IMR-90 (cell line): ENCODE measurements at regions not wholly inside any gene's neighbourhood (a gene's known extent, or its start where the extent isn't known, plus 50 kb on each side); places are given as distances from the start of the nearest gene placed in this dataset.

Experiments used
- ATAC-seq: fragments of 200-7000 bp; cut with Tn5 transposase; 2 replicates; pipeline ENCODE4 v1.9.1; 2020; ENCODE audit warnings: low read depth, mild to moderate bottlenecking, moderate library complexity
- BruUV-seq: library from RNA; stranded (reverse); fragments of 400-500 nt; replicated peaks from 2 replicates; lab custom pipeline; 2021; lab: Mats Ljungman, UMichigan
- CTCF ChIA-PET: fragments of 300-600 bp; formaldehyde crosslinking; extraction: SDS; loops from one replicate; lab custom pipeline; 2021; ENCODE audit warnings: antibody characterized with exemption; lab: Yijun Ruan, JAX
- POLR2A ChIA-PET: fragments of 300-600 bp; sonication (Branson Sonifier 250); formaldehyde crosslinking; loops from one replicate; lab custom pipeline; 2022; ENCODE audit warnings: antibody characterized with exemption; ENCODE audit not compliant: unreplicated experiment; lab: Charles Lee
- DNase-seq: peaks from one replicate; pipeline ENCODE4 v3.0.0; 2013
- H2AFZ ChIP-seq: replicated peaks from 2 replicates; pipeline ENCODE3; 2013; ENCODE audit warnings: low read length, mild to moderate bottlenecking; ENCODE audit not compliant: poor library complexity
- H2AK5ac ChIP-seq: 2 replicates; pipeline ENCODE4 v1.6.1; 2013; ENCODE audit warnings: low read depth, low read length, inconsistent platforms
- H2AK9ac ChIP-seq: replicated peaks from 2 replicates; pipeline ENCODE3; 2013; ENCODE audit warnings: mild to moderate bottlenecking, low read depth, low read length, moderate library complexity; ENCODE audit not compliant: poor library complexity
- H2BK120ac ChIP-seq: 2 replicates; pipeline ENCODE4 v1.6.1; 2013; ENCODE audit warnings: low read depth, low read length, inconsistent platforms
- H2BK15ac ChIP-seq: 3 replicates; pipeline ENCODE4 v1.6.1; 2013; ENCODE audit warnings: low read depth, low read length, inconsistent platforms
- H2BK20ac ChIP-seq: 2 replicates; pipeline ENCODE4 v1.6.1; 2013; ENCODE audit warnings: low read depth, mild to moderate bottlenecking, inconsistent platforms, low read length, moderate library complexity
- H2BK5ac ChIP-seq: 2 replicates; pipeline ENCODE4 v1.6.1; 2013; ENCODE audit warnings: mild to moderate bottlenecking, low read depth, low read length, inconsistent platforms; ENCODE audit not compliant: poor library complexity, severe bottlenecking
- H3K14ac ChIP-seq: replicated peaks from 2 replicates; pipeline ENCODE4 v1.6.1; 2013; ENCODE audit warnings: low read depth, low read length, inconsistent platforms
- H3K18ac ChIP-seq: 2 replicates; pipeline ENCODE4 v1.6.1; 2013; ENCODE audit warnings: low read depth, low read length, control low read depth
- H3K23ac ChIP-seq: 2 replicates; pipeline ENCODE4 v1.6.1; 2013; ENCODE audit warnings: low read depth, low read length, inconsistent platforms
- H3K27ac ChIP-seq: 2 replicates; pipeline ENCODE4 v1.5.1; 2013; ENCODE audit warnings: mild to moderate bottlenecking, control low read depth, low read length; ENCODE audit not compliant: insufficient read depth
- H3K27me3 ChIP-seq: 2 replicates; pipeline ENCODE4 v1.6.1; 2013; ENCODE audit warnings: low read length; ENCODE audit not compliant: control insufficient read depth, insufficient read depth
- H3K36me3 ChIP-seq: 2 replicates; pipeline ENCODE4 v1.6.1; 2013; ENCODE audit warnings: low read length, mixed read lengths; ENCODE audit not compliant: control insufficient read depth, insufficient read depth
- H3K4ac ChIP-seq: 2 replicates; pipeline ENCODE4 v1.6.1; 2013; ENCODE audit warnings: low read depth, low read length, inconsistent platforms
- H3K4me1 ChIP-seq: 2 replicates; pipeline ENCODE4 v1.6.1; 2013; ENCODE audit warnings: low read length, mixed read lengths; ENCODE audit not compliant: control insufficient read depth, insufficient read depth
- H3K4me2 ChIP-seq: 2 replicates; pipeline ENCODE4 v1.6.1; 2013; ENCODE audit warnings: low read depth, mild to moderate bottlenecking, control low read depth, low read length, moderate library complexity
- H3K4me3 ChIP-seq: 2 replicates; pipeline ENCODE4 v1.5.1; 2013; ENCODE audit warnings: low read depth, mild to moderate bottlenecking, control low read depth, low read length, moderate library complexity; ENCODE audit not compliant: insufficient read depth
- H3K56ac ChIP-seq: 2 replicates; pipeline ENCODE4 v1.6.1; 2013; ENCODE audit warnings: low read length, inconsistent platforms; ENCODE audit not compliant: insufficient read depth; ENCODE audit errors: extremely low read depth
- H3K79me1 ChIP-seq, 2 experiments: 2 replicates each; pipeline ENCODE4 v1.6.1; 2013; ENCODE audit warnings: low read length in 2 of 2, inconsistent platforms in 1 of 2, low read depth in 1 of 2
- H3K9ac ChIP-seq: 2 replicates; pipeline ENCODE4 v1.6.1; 2013; ENCODE audit warnings: low read depth, low read length, control low read depth
- H3K9me1 ChIP-seq: 2 replicates; pipeline ENCODE4 v1.6.1; 2013; ENCODE audit warnings: low read length, inconsistent platforms; ENCODE audit not compliant: insufficient read depth
- H3K9me3 ChIP-seq: 2 replicates; pipeline ENCODE4 v1.6.1; 2013; ENCODE audit warnings: low read length; ENCODE audit not compliant: control insufficient read depth, insufficient read depth
- H4K20me1 ChIP-seq: 2 replicates; pipeline ENCODE4 v1.6.1; 2013; ENCODE audit warnings: low read length, inconsistent platforms; ENCODE audit not compliant: insufficient read depth
- H4K5ac ChIP-seq: 2 replicates; pipeline ENCODE4 v1.6.1; 2013; ENCODE audit warnings: mild to moderate bottlenecking, low read depth, low read length, control low read depth
- H4K8ac ChIP-seq, 2 experiments: 2 replicates each; pipeline ENCODE4 v1.6.1; 2013; ENCODE audit warnings: low read depth in 2 of 2, low read length in 2 of 2, control low read depth in 1 of 2, inconsistent platforms in 1 of 2
- H4K91ac ChIP-seq: 2 replicates; pipeline ENCODE4 v1.6.1; 2013; ENCODE audit warnings: low read depth, low read length, inconsistent platforms; ENCODE audit not compliant: insufficient read depth
- CHD1 ChIP-seq: IDR thresholded peaks from 2 replicates; pipeline ENCODE4 v1.6.1; 2012; ENCODE audit warnings: low read depth, low read length, improper control_type of control experiment
- CTCF ChIP-seq: conservative IDR thresholded peaks from 2 replicates; pipeline ENCODE4 v1.5.1; 2012; ENCODE audit warnings: mild to moderate bottlenecking, low read depth, low read length, improper control_type of control experiment
- ELK1 ChIP-seq: fragments of 150-350 bp; IDR thresholded peaks from 2 replicates; pipeline ENCODE4 v1.6.1; 2016; ENCODE audit warnings: low read depth, mild to moderate bottlenecking, low read length, moderate library complexity, borderline replicate concordance
- MAFK ChIP-seq: IDR thresholded peaks from 2 replicates; pipeline ENCODE4 v1.6.1; 2012; ENCODE audit warnings: low read depth, low read length, improper control_type of control experiment
- NFE2L2 ChIP-seq: fragments of 150-350 bp; IDR thresholded peaks from 2 replicates; pipeline ENCODE4 v1.6.1; 2016; ENCODE audit warnings: low read depth, mild to moderate bottlenecking, low read length
- RCOR1 ChIP-seq: IDR thresholded peaks from 2 replicates; pipeline ENCODE4 v1.6.1; 2012; ENCODE audit warnings: mild to moderate bottlenecking, low read length, improper control_type of control experiment; ENCODE audit not compliant: insufficient replicate concordance
- WGBS, 2 experiments: methylation state at CpG; one replicate each; pipeline versions ENCODE4 v1.1.5 to v1.1.7; 2013; ENCODE audit warnings: missing lambda C conversion rate in 2 of 2; ENCODE audit not compliant: insufficient read length in 1 of 2; ENCODE audit errors: extremely low coverage in 2 of 2; 5-methylcytosine and 5-hydroxymethylcytosine counted together
- dilution Hi-C: fragments of 300-500 bp; cut with HindIII; formaldehyde crosslinking; loops from one replicate; pipeline ENCODE4 v1.14.3; 2018; ENCODE audit warnings: low sequenced_read_pairs; ENCODE audit not compliant: unreplicated experiment
- in situ Hi-C: fragments of 300-500 bp; cut with MboI; formaldehyde crosslinking; loops from 3 replicates; pipeline ENCODE4 v1.14.3; 2019; ENCODE audit warnings: low sequenced_read_pairs, inconsistent platforms, mixed read lengths
- intact Hi-C: fragments of 100-400 bp; cut with micrococcal nuclease; formaldehyde crosslinking; loops from 2 replicates; pipeline ENCODE4 v1.10.0; 2022

- DNase-seq (no peak), ATAC-seq (no peak)
- H3K18ac ChIP-seq, result no peak overlapping the region
- H3K23ac ChIP-seq, result no peak overlapping the region
- H3K4me1 ChIP-seq, result no peaks in the 10 kb centered on the region
- H2AK5ac ChIP-seq, result no peak overlapping the region
- peak overlapping the region; percentile 43 for H2AFZ ChIP-seq
- no peak overlapping the region for H2BK20ac ChIP-seq
- ChIA-PET POLR2A (no interaction called here), CTCF (no interaction called here)
- H4K5ac ChIP-seq, result no peak overlapping the region
- BruUV-seq, result no TSS peak
- TF ChIP-seq MAFK (no peak), ELK1 (no peak), CHD1 (no peak), NFE2L2 (no peak), CTCF (no peak), RCOR1 (no peak)
- H4K91ac ChIP-seq, result no peak overlapping the region
- no peak overlapping the region for H3K4me2 ChIP-seq
- H3K14ac ChIP-seq, result no peak overlapping the region
- H2BK120ac ChIP-seq, result no peak overlapping the region
- in situ Hi-C loops, result no loop called here
- no peak overlapping the region for H4K8ac ChIP-seq
- no peak overlapping the region for H3K9ac ChIP-seq
- H3K36me3 ChIP-seq, result no peaks in the 10 kb centered on the region
- H3K9me1 ChIP-seq, result peaks cover 3% of the 10 kb centered on the region; the same call in 1 of the 2 replicates
- no peak overlapping the region for H3K27ac ChIP-seq
- intact Hi-C loops, result no loop called here
- no peaks in the 10 kb centered on the region for H4K20me1 ChIP-seq
- dilution Hi-C loops, result no loop called here
- H3K4me3 ChIP-seq, result no peak overlapping the region
- no peaks in the 10 kb centered on the region for H3K79me1 ChIP-seq
- H3K27me3 ChIP-seq, result peaks cover 2% of the 10 kb centered on the region; the same call in 1 of the 2 replicates
- WGBS, 2 experiments, result 29% methylated on average over 1 of the region's 4 CpGs; no CpG with 5 or more reads in 1 of the 2 experiments
- no peak overlapping the region for H3K56ac ChIP-seq
- H3K4ac ChIP-seq, result no peak overlapping the region
- no peak overlapping the region for H2BK5ac ChIP-seq
- H2AK9ac ChIP-seq, result no peak overlapping the region
- H2BK15ac ChIP-seq, result no peak overlapping the region
- H3K9me3 ChIP-seq, result no peaks in the 10 kb centered on the region
These were observed 161.1 kb upstream of the ATP10A start for GRCh38 chr15:26024241-26024640.
